Stomach (tissue), 8 donors: ENCODE measurements at regions not wholly inside any gene's neighbourhood (a gene's known extent, or its start where the extent isn't known, plus 50 kb on each side); places are given as distances from the start of the nearest gene placed in this dataset.

ENCODE experiments used
- DNase-seq, 2 donors: peaks; one replicate each; pipeline versions ENCODE4 v3.0.0 to v3.0.0-alpha.2; 2013 to 2019
- H3K27ac ChIP-seq, 5 donors: fragments of 200-600 bp in 4 of 5; sonication (generic) in 4 of 5; one replicate each; pipeline ENCODE4 v1.5.1; 2013 to 2019; ENCODE audit warnings: mild to moderate bottlenecking in 1 of 5, moderate library complexity in 1 of 5
- H3K27me3 ChIP-seq, 3 donors: fragments of 200-600 bp; sonication (generic); one replicate each; pipeline ENCODE4 v1.5.1; 2017 to 2019; ENCODE audit warnings: mixed run types in 1 of 3
- H3K36me3 ChIP-seq, 4 donors: fragments of 200-600 bp; sonication (generic); 1 replicate in 3 of 4; 2 replicates in 1 of 4; pipeline ENCODE4 v1.5.1; 2016 to 2019
- H3K4me1 ChIP-seq, 4 donors: fragments of 200-600 bp; sonication (generic); one replicate each; pipeline ENCODE4 v1.5.1; 2016 to 2019
- H3K4me3 ChIP-seq, 4 donors: fragments of 200-600 bp; sonication (generic) in 3 of 4; one replicate each; pipeline ENCODE4 v1.5.1; 2016 to 2019; ENCODE audit warnings: mild to moderate bottlenecking in 1 of 4
- H3K9me3 ChIP-seq, 4 donors: fragments of 200-600 bp; sonication (generic); one replicate each; pipeline ENCODE4 v1.5.1; 2016 to 2019
- EP300 ChIP-seq: sonication (generic); formaldehyde crosslinking; IDR thresholded peaks from one replicate; pipeline ENCODE4 v1.6.1; 2017; ENCODE audit warnings: antibody characterized with exemption
- POLR2A ChIP-seq, 4 donors: fragments of 450-650 bp; IDR thresholded peaks; one replicate each; pipeline ENCODE4 v1.6.1; 2016; ENCODE audit warnings: antibody characterized with exemption in 4 of 4, control low read depth in 2 of 4, mild to moderate bottlenecking in 1 of 4, moderate library complexity in 1 of 4
- POLR2AphosphoS5 ChIP-seq, 3 donors: sonication (generic); formaldehyde crosslinking; IDR thresholded peaks; one replicate each; pipeline ENCODE4 v1.6.1; 2016; ENCODE audit warnings: antibody characterized with exemption in 3 of 3
- WGBS, 5 donors: extraction: QIAGEN DNeasy Blood & Tissue Kit in 3 of 5; methylation state at CpG; one replicate each; pipeline versions ENCODE4 v1.1.5 to v1.1.7; 2013 to 2018; 5-methylcytosine and 5-hydroxymethylcytosine counted together
- intact Hi-C: fragments of 100-400 bp; cut with DNase I; formaldehyde crosslinking; loops from one replicate; pipeline ENCODE4 v1.15.1; 2023; ENCODE audit warnings: low total_unique reads
- TF ChIP-seq, protein P1 (sequence below), 7 experiments: fragments of 450-650 bp in 4 of 7; fragments of 200-600 bp in 3 of 7; sonication (generic) in 3 of 7; IDR thresholded peaks; one replicate each; pipeline ENCODE4 v1.5.1; 2016 to 2019; ENCODE audit warnings: antibody characterized with exemption in 7 of 7, control low read depth in 2 of 7, mild to moderate bottlenecking in 1 of 7
- donor health status: healthy with polysubstance abuse.
- donor health status: Bipolar disorder and iron deficiency.
- donor health status: healthy.

DNA sequence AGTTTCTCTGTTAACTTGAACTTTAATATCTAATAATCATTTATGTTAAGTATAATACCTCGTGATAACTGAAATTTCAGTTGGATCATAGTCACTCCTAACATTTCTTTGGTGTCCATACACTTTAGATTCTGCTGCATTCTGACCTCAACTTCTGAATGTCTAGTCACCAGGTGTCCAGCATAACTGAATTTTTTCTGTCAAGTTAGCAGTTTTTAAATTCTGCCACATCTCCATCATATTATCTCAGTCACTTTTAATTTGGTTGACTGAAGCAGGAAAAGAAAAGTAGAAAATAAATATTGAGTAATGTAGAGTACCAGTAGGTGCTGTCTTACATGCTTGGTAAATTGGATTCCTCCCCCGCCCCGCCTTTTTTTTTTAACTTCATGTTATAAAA, 128.6 kb downstream of the TANC2 start:
- no peak for DNase-seq
- Histone ChIP-seq H3K4me1 (no peaks in the 10 kb centered on the region), H3K27me3 (no peaks in the 10 kb centered on the region), H3K4me3 (no peak overlapping the region), H3K9me3 (no peaks in the 10 kb centered on the region), H3K27ac (no peak overlapping the region), H3K36me3 (no peaks in the 10 kb centered on the region)
- TF ChIP-seq EP300 (no peak), POLR2AphosphoS5 (IDR thresholded peaks at IDR 0.05) (no peak), POLR2A (IDR thresholded peaks at IDR 0.05) (no peak)
- TF ChIP-seq, protein P1, sequence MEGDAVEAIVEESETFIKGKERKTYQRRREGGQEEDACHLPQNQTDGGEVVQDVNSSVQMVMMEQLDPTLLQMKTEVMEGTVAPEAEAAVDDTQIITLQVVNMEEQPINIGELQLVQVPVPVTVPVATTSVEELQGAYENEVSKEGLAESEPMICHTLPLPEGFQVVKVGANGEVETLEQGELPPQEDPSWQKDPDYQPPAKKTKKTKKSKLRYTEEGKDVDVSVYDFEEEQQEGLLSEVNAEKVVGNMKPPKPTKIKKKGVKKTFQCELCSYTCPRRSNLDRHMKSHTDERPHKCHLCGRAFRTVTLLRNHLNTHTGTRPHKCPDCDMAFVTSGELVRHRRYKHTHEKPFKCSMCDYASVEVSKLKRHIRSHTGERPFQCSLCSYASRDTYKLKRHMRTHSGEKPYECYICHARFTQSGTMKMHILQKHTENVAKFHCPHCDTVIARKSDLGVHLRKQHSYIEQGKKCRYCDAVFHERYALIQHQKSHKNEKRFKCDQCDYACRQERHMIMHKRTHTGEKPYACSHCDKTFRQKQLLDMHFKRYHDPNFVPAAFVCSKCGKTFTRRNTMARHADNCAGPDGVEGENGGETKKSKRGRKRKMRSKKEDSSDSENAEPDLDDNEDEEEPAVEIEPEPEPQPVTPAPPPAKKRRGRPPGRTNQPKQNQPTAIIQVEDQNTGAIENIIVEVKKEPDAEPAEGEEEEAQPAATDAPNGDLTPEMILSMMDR (IDR thresholded peaks at IDR 0.05), result no peak
- intact Hi-C loops, result no loop called here
- WGBS, 5 donors, result 84 to 94% (median 91%) methylated on average over 3 of the region's 3 CpGs

DNA sequence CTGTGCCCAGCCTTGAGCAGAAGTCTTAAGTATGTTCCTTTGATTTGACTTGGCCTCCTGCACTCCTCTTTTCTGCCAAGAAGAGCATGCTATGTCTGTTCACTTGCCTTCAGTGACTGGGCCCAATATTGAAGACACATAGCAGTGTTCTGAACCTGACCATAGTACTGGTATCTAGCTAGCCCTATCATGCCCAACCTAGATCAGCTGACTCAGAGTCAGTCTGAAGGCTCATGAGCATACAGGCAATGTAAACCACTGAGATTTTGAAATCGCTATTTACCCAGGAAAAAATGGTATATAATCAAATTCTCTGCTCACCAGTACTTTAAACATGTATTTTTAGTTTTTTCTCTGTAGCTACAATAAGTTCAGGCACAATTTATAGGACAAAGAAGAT, 129.4 kb downstream of the TANC2 start:
- no peak for DNase-seq
- no peaks in the 10 kb centered on the region for H3K27me3 ChIP-seq
- no peak overlapping the region for H3K27ac ChIP-seq
- intact Hi-C loops, result no loop called here
- TF ChIP-seq POLR2A (IDR thresholded peaks at IDR 0.05) (no peak), EP300 (no peak), POLR2AphosphoS5 (IDR thresholded peaks at IDR 0.05) (no peak)
- TF ChIP-seq, protein P1 (IDR thresholded peaks at IDR 0.05), result no peak
- H3K4me1 ChIP-seq, result no peaks in the 10 kb centered on the region
- 91 to 97% (median 93%) methylated on average over 1 of the region's 1 CpG for WGBS, 5 donors
- H3K4me3 ChIP-seq, result no peak overlapping the region
- no peaks in the 10 kb centered on the region for H3K9me3 ChIP-seq
- no peaks in the 10 kb centered on the region for H3K36me3 ChIP-seq

DNA sequence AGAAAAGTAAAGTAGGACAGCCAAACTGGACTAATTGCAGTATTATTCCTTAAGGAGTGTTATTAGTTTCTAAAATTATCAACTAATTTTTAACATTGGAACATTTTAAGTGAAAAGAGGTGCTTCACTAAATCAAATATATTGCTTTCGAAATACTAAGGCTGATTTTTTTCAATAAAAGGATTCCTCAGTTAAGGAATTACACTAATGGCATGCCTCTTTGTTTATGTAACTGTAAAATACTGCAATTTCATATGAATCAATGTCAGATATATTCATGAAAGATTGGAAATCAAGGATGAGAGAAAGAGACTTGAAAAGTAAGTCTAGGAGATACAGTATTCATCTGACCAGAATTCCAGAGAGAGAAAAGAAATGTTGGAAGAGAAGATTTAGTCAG, 129.8 kb downstream of the TANC2 start:
- no peaks in the 10 kb centered on the region for H3K27me3 ChIP-seq
- no peak for DNase-seq
- no peaks in the 10 kb centered on the region for H3K9me3 ChIP-seq
- intact Hi-C loops, result no loop called here
- H3K36me3 ChIP-seq, result no peaks in the 10 kb centered on the region
- H3K4me1 ChIP-seq, result no peaks in the 10 kb centered on the region
- no peak overlapping the region for H3K4me3 ChIP-seq
- H3K27ac ChIP-seq, result no peak overlapping the region
- 88 to 95% (median 93%) methylated on average over 1 of the region's 1 CpG for WGBS, 5 donors
- TF ChIP-seq POLR2AphosphoS5 (IDR thresholded peaks at IDR 0.05), result no peak
- no peak for TF ChIP-seq EP300
- TF ChIP-seq, protein P1 (IDR thresholded peaks at IDR 0.05), result no peak
- TF ChIP-seq POLR2A (IDR thresholded peaks at IDR 0.05), result no peak

DNA sequence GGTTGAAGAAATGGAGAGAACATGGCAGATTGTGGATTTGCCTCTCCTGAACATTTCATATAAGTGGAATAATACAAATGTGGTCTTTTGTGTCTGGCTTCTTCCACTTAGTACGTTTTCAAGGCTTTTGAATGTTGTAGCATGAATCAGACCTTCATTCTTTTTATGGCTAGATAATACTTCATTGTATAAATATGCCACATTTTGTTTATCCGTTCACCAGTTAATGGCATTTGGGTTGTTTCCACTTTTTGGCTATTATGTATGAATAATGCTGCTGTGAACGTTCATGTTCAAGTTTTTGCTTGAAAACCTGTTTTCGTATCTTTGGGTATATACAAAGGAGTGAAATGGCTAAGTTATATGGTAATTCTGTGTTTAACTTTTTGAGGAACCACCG, 130.4 kb downstream of the TANC2 start:
- TF ChIP-seq, protein P1 (IDR thresholded peaks at IDR 0.05), result no peak
- TF ChIP-seq EP300 (no peak), POLR2AphosphoS5 (IDR thresholded peaks at IDR 0.05) (no peak), POLR2A (IDR thresholded peaks at IDR 0.05) (no peak)
- no peaks in the 10 kb centered on the region for H3K27me3 ChIP-seq
- no peaks in the 10 kb centered on the region for H3K36me3 ChIP-seq
- intact Hi-C loops, result no loop called here
- no peaks in the 10 kb centered on the region for H3K9me3 ChIP-seq
- H3K4me3 ChIP-seq, result no peak overlapping the region
- DNase-seq, result no peak
- no peaks in the 10 kb centered on the region for H3K4me1 ChIP-seq
- WGBS, 5 donors, result 71 to 82% (median 75%) methylated on average over 5 of the region's 5 CpGs
- no peak overlapping the region for H3K27ac ChIP-seq
